Lung (tissue), 11 donors: ENCODE measurements at regions not wholly inside any gene's neighbourhood (a gene's known extent, or its start where the extent isn't known, plus 50 kb on each side); places are given as distances from the start of the nearest gene placed in this dataset.

Experiments used
- ATAC-seq: fragments of 200-7000 bp; cut with Tn5 transposase; one replicate; pipeline ENCODE4 v1.9.1; 2020; ENCODE audit warnings: moderate number of reproducible peaks; ENCODE audit not compliant: insufficient read depth, low FRiP score
- DNase-seq, 3 donors: peaks; one replicate each; pipeline ENCODE4 v3.0.0-alpha.2; 2013 to 2017
- H3K27ac ChIP-seq, 2 donors: one replicate each; pipeline ENCODE4 v1.5.1; 2013; ENCODE audit warnings: mild to moderate bottlenecking in 2 of 2, moderate library complexity in 2 of 2, control low read depth in 1 of 2, inconsistent platforms in 1 of 2, low read depth in 1 of 2, low read length in 1 of 2
- H3K27me3 ChIP-seq, 3 donors: one replicate each; pipeline ENCODE4 v1.5.1; 2013; ENCODE audit warnings: low read length in 2 of 3; ENCODE audit not compliant: control insufficient read depth in 3 of 3, insufficient read depth in 3 of 3
- H3K36me3 ChIP-seq, 4 donors: one replicate each; pipeline ENCODE4 v1.5.1; 2013; ENCODE audit warnings: low read length in 4 of 4, mild to moderate bottlenecking in 1 of 4, moderate library complexity in 1 of 4; ENCODE audit not compliant: control insufficient read depth in 4 of 4, insufficient read depth in 4 of 4
- H3K4me1 ChIP-seq, 5 donors: one replicate each; pipeline ENCODE4 v1.5.1; 2013; ENCODE audit warnings: low read length in 5 of 5, mild to moderate bottlenecking in 2 of 5, moderate library complexity in 1 of 5; ENCODE audit not compliant: control insufficient read depth in 5 of 5, insufficient read depth in 5 of 5
- H3K4me3 ChIP-seq: one replicate; pipeline ENCODE4 v1.5.1; 2013; ENCODE audit warnings: mild to moderate bottlenecking, control low read depth, moderate library complexity
- H3K9ac ChIP-seq, 2 donors: one replicate each; pipeline ENCODE4 v1.5.1; 2013; ENCODE audit warnings: low read length in 2 of 2, control low read depth in 1 of 2; ENCODE audit not compliant: insufficient read depth in 1 of 2
- H3K9me3 ChIP-seq, 4 donors: one replicate each; pipeline ENCODE4 v1.5.1; 2013; ENCODE audit warnings: low read length in 3 of 4, mild to moderate bottlenecking in 1 of 4, moderate library complexity in 1 of 4; ENCODE audit not compliant: control insufficient read depth in 4 of 4, insufficient read depth in 3 of 4
- CTCF ChIP-seq: IDR thresholded peaks from 2 replicates; pipeline ENCODE4 v1.5.1; 2012; ENCODE audit warnings: mild to moderate bottlenecking; ENCODE audit errors: control extremely low read depth, extremely low read depth
- WGBS, 2 donors: extraction: QIAGEN DNeasy Blood & Tissue Kit; methylation state at CpG; one replicate each; pipeline ENCODE4 v1.1.7; 2013; 5-methylcytosine and 5-hydroxymethylcytosine counted together
- donor health status: control.
- donor health status: control.
- donor health status: Bipolar disorder and iron deficiency.
- donor health status: healthy.
- donor health status: DM: yes; HTN: yes; CAD: no.

DNA sequence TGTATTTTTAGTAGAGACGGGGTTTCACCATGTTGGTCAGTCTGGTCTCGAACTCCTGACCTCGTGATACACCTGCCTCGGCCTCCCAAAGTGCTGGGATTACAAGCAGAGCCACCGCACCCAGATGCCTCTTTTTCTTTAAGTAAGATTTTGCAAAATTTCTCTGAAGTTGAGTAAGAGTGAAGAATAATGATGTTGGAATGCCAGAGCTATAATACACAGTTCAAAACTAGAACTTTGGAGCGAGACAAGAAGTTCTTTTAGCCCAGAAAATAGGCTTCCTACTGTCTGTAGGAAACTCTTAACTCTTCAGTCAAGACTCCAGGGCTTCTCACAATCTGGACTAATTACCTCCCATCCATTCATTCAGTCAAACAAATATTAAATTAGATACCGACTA lies 51.4 kb downstream of the MARCHF4 start:
- H3K9me3 ChIP-seq, result no peaks in the 10 kb centered on the region
- peaks cover 0 to 5% (median 0%) of the 10 kb centered on the region in 3 donors for H3K27me3 ChIP-seq
- no peak overlapping the region for H3K9ac ChIP-seq
- H3K4me1 ChIP-seq, result no peaks in the 10 kb centered on the region
- no peak for TF ChIP-seq CTCF
- 90 to 93% methylated on average over 7 of the region's 7 CpGs for WGBS, 2 donors
- DNase-seq (no peak), ATAC-seq (no peak)
- no peaks in the 10 kb centered on the region for H3K36me3 ChIP-seq
- no peak overlapping the region for H3K27ac ChIP-seq
- no peak overlapping the region for H3K4me3 ChIP-seq

DNA sequence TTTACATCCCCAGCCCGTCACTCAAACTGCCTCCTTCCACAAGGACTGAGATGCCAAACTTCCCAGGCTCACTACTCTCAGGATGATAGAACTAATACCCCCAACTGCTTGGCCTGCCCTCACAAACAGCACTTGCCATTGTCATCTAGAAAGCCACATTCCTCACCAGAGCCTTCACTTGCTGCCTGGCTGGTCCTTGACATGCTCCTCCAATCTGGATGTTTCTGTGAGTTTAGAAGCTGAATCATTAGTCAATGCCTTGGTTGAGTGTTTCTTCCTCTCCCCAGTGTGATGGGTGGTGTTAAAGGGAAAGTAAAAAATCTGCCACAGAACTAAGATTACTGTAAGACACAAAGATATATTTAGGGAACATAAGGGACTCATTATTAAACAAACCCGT lies 52.5 kb downstream of the MARCHF4 start:
- Histone ChIP-seq H3K9me3 (no peaks in the 10 kb centered on the region), H3K9ac (no peak overlapping the region)
- ATAC-seq, result no peak

DNA sequence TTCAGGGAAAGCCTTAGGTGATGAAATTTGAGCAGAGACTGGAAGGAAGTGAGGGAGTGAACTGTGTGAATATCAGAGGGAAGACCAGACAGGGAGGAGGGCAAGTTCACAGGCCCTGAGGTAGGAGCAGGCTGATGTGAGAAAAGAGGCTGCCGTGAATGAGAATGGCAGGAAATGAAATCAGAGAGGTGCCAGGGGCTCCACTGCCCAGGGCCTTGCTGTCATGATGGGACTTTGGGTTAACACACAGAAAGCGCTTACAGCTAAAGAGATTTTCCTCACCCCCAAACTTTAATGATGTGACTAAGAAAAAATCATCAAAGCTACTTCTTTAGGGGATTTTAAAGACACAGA lies 53.8 kb downstream of the MARCHF4 start:
- no peak overlapping the region for H3K4me3 ChIP-seq
- H3K36me3 ChIP-seq, result no peaks in the 10 kb centered on the region
- H3K9me3 ChIP-seq, result no peaks in the 10 kb centered on the region
- no peak overlapping the region for H3K9ac ChIP-seq
- peaks cover 0 to 7% (median 0%) of the 10 kb centered on the region in 3 donors for H3K27me3 ChIP-seq
- DNase-seq (no peak), ATAC-seq (no peak)
- H3K27ac ChIP-seq, result no peak overlapping the region
- TF ChIP-seq CTCF, result no peak
- H3K4me1 ChIP-seq, result no peaks in the 10 kb centered on the region
- WGBS, 2 donors, result 68 to 74% methylated on average over 2 of the region's 2 CpGs

More for the DNA sequence above, 52.5 kb downstream of the MARCHF4 start:
- Histone ChIP-seq H3K27ac (no peak overlapping the region), H3K4me1 (no peaks in the 10 kb centered on the region), H3K27me3 (peaks cover 0 to 5% (median 0%) of the 10 kb centered on the region in 3 donors), H3K4me3 (no peak overlapping the region), H3K36me3 (no peaks in the 10 kb centered on the region)
- DNase-seq, result no peak
- no peak for TF ChIP-seq CTCF
- 88 to 92% methylated on average over 2 of the region's 2 CpGs for WGBS, 2 donors

DNA sequence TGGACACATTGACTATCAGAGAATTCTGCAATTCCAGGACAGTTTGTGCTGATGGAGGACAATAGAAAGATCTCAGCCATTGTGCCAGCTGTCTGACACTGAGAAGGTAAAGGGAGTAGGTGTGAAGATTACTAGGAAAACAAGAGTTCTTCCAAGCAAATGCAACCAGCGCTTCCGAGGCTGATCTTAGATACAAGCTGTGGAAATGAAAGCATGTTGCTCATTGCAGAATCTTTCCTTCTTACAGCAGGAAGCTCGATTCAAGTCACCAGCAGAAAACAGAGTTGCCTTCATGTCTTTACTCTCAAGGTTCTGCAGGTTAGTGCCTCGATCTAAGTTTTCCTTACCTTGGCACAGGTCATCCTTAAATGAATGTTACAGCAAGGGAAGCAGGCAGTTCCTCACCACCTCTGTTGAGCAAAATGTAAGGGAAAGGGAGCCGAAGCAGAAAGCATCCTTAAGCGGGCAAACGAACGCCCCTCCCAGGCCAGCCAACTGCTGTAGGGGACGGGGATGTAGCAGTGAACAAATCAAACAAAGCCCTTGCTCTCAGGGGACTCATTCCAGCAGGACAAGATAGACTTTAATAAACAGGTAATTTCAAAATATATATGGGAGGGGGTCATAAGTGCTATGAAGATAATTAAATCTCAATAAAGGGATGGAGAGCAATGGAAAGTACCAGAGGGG lies 54.3 kb downstream of the MARCHF4 start:
- DNase-seq (no peak), ATAC-seq (no peak)
- H3K4me1 ChIP-seq, result no peaks in the 10 kb centered on the region
- peaks cover 0 to 9% (median 0%) of the 10 kb centered on the region in 3 donors for H3K27me3 ChIP-seq
- no peak overlapping the region for H3K27ac ChIP-seq
- H3K9ac ChIP-seq, result no peak overlapping the region
- no peaks in the 10 kb centered on the region for H3K9me3 ChIP-seq
- TF ChIP-seq CTCF, result no peak
- WGBS, 2 donors, result 61 to 77% methylated on average over 9 of the region's 9 CpGs
- no peaks in the 10 kb centered on the region for H3K36me3 ChIP-seq
- no peak overlapping the region for H3K4me3 ChIP-seq
